G401.6 (cell line): ENCODE measurements at regions not wholly inside any gene's neighbourhood (a gene's known extent, or its start where the extent isn't known, plus 50 kb on each side); places are given as distances from the start of the nearest gene placed in this dataset.

Experiments used
- FAIRE-seq: peaks from 2 replicates; lab custom pipeline; 2012; peaks lifted over from hg19 to GRCh38; lab: Jason Lieb, UNC

GRCh38 chr20:39822667-39823066 is 860.5 kb downstream of the DHX35 start:
- no peak for FAIRE-seq

GRCh38 chr20:39813190-39813829 is 851.2 kb downstream of the DHX35 start:
- no peak for FAIRE-seq

GRCh38 chr20:39812116-39812515 is 850.0 kb downstream of the DHX35 start:
- FAIRE-seq, result no peak

- no peak for FAIRE-seq
These were observed 848.2 kb downstream of the DHX35 start for GRCh38 chr20:39810309-39810708.

- no peak for FAIRE-seq
These were observed 846.5 kb downstream of the DHX35 start for GRCh38 chr20:39808613-39809012.

- FAIRE-seq, result no peak
These were observed 838.4 kb downstream of the DHX35 start for GRCh38 chr20:39800548-39800947.

GRCh38 chr20:39800111-39800510 is 838.0 kb downstream of the DHX35 start:
- no peak for FAIRE-seq

GRCh38 chr20:39799366-39799965 is 837.3 kb downstream of the DHX35 start:
- no peak for FAIRE-seq

GRCh38 chr20:39795401-39796272 is 833.5 kb downstream of the DHX35 start:
- FAIRE-seq, result no peak

- no peak for FAIRE-seq
These were observed 830.2 kb downstream of the DHX35 start for GRCh38 chr20:39792334-39792733.

GRCh38 chr20:39789411-39789810 is 827.3 kb downstream of the DHX35 start:
- no peak for FAIRE-seq

- no peak for FAIRE-seq
These were observed 823.2 kb downstream of the DHX35 start for GRCh38 chr20:39785252-39785917.

GRCh38 chr20:39784693-39785092 is 822.5 kb downstream of the DHX35 start:
- no peak for FAIRE-seq

GRCh38 chr20:39778847-39779604 is 816.9 kb downstream of the DHX35 start:
- FAIRE-seq, result no peak

- no peak for FAIRE-seq
These were observed 816.3 kb downstream of the DHX35 start for GRCh38 chr20:39778431-39778830.

GRCh38 chr20:39777610-39778009 is 815.5 kb downstream of the DHX35 start:
- FAIRE-seq, result no peak

GRCh38 chr20:39775110-39775509 is 813.0 kb downstream of the DHX35 start:
- FAIRE-seq, result no peak

GRCh38 chr20:39773380-39774000 is 811.3 kb downstream of the DHX35 start:
- no peak for FAIRE-seq

GRCh38 chr20:39767352-39767751 is 805.2 kb downstream of the DHX35 start:
- FAIRE-seq, result no peak

- no peak for FAIRE-seq
These were observed 804.2 kb downstream of the DHX35 start for GRCh38 chr20:39766333-39766732.

GRCh38 chr20:39762716-39763115 is 800.6 kb downstream of the DHX35 start:
- no peak for FAIRE-seq

GRCh38 chr20:39758876-39759275 is 796.7 kb downstream of the DHX35 start:
- FAIRE-seq, result no peak
